ENCODE measurements at regions not wholly inside any gene's neighbourhood (a gene's known extent, or its start where the extent isn't known, plus 50 kb on each side); places are given as distances from the start of the nearest gene placed in this dataset.

DNA sequence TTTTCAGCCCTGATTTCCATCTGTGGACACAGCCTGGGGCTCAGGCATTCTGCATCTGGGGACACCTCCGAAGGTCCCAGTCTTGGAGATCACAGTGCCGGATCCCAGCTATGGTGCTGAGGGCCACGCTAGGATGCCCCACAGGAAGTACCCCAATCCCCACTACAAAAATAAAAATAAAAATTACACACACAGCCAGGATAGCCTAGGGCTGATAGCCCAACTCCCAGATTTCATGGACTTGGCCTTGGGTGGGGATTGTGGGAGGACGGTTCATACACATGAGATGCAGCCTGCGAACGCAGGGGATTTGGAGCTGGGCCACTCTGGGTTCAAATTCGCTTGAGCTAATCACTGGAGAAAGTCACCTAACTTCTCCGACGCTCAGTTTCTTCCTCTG lies 237.7 kb downstream of the BUD13 start:
- Mint-ChIP-seq H3K4me3 (no peak overlapping the region), H3K4me1 (ENCODE audit: low read depth) (no peaks in the 10 kb centered on the region), H3K36me3 (ENCODE audit: low read depth) (no peaks in the 10 kb centered on the region), H3K27me3 (peaks cover 33% of the 10 kb centered on the region), H3K27ac (no peak overlapping the region), H3K9me3 (no peaks in the 10 kb centered on the region)

DNA sequence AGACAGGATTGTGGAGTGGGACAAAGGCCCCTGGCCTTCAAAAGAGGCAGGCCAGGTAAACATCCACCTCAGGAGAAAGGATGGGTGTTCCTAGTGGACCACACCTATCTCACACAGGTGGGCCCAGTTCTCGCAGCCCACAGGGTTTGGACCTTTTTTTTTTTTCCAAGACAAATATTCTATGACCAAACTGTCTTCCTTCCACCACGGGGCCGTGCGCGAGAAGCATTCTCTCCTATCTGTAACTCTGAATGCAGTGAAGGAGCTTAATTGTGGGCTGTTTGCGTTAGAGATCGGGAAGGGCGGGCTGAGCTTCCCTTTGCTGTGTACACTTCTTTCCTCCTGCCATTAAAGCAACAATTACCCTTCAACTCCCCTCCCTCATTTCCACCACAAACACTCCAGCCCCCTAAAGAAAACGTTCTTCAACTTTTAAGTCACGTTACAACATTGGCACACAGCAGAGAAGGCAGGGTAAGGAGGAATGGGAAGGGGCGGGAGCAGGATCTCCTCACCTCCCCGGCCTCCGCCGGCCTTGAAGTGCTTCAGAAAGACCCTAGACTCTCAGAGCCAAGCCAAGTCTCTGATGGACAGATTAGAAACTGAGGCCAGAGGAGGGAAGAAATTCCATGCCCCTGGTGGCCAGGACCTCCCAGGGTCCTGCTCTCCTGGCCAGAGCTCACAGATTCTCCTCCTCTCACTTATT lies 238.4 kb downstream of the BUD13 start:
- Mint-ChIP-seq H3K4me3 (no peak overlapping the region), H3K4me1 (ENCODE audit: low read depth) (no peaks in the 10 kb centered on the region), H3K9me3 (no peaks in the 10 kb centered on the region), H3K27ac (no peak overlapping the region), H3K27me3 (peaks cover 27% of the 10 kb centered on the region), H3K36me3 (ENCODE audit: low read depth) (no peaks in the 10 kb centered on the region)

DNA sequence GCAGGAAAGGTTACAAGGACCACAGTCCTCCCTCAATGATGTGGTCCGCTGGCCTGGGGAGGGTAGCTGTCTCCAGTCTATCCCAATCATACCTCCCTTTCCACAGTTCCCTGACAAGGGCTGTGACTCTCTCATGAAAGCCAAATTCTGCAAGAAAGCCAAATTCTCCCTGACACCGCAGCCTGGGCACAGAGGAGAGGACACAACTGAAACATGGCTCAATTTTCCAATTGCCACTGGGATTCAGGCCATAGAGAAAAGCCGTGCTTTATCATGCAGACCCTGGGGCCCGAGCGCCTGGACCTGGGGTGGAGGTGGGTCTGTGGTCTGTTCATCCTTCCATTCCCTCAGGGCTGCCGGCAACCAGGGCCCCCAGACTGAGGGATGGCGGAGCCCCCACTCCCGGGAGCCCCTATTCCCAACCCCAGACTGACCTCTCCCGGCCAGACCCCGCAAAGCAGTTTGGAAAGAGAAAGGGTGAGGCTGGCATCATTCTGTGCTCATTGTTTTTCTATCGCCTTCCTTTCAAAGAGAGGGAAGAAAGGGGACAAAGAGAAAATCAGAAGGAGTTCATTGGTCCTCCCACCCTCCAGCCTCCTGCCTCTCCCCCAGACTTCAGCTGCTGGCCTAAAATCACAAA lies 239.5 kb downstream of the BUD13 start:
- no peaks in the 10 kb centered on the region for H3K4me1 Mint-ChIP-seq (ENCODE audit: low read depth)
- no peak overlapping the region for H3K27ac Mint-ChIP-seq
- H3K4me3 Mint-ChIP-seq = no peak overlapping the region
- peaks cover 19% of the 10 kb centered on the region for H3K27me3 Mint-ChIP-seq
- H3K9me3 Mint-ChIP-seq = no peaks in the 10 kb centered on the region
- no peaks in the 10 kb centered on the region for H3K36me3 Mint-ChIP-seq (ENCODE audit: low read depth)

DNA sequence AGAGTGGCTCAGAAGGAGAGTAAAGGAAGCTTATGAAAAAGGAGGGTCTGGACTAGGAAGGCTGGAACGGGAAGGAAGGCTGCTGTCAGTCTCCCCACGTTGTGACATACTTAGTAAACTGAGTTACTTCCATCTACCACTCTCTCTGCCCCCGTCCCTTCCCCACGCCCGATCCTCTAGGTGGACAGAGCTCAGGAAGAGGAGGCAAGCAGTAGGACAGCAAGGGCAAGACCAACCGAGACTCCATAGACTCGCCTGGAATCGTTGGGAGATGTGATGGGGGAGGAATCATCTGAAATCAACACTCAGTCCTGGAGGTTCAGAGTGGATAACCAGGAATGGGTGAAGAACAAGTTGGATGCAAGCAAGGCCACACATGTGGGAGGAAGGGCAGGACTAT lies 240.7 kb downstream of the BUD13 start:
- Mint-ChIP-seq H3K9me3 (no peaks in the 10 kb centered on the region), H3K27ac (no peak overlapping the region), H3K27me3 (peaks cover 17% of the 10 kb centered on the region), H3K4me1 (ENCODE audit: low read depth) (no peaks in the 10 kb centered on the region), H3K36me3 (ENCODE audit: low read depth) (no peaks in the 10 kb centered on the region), H3K4me3 (no peak overlapping the region)

DNA sequence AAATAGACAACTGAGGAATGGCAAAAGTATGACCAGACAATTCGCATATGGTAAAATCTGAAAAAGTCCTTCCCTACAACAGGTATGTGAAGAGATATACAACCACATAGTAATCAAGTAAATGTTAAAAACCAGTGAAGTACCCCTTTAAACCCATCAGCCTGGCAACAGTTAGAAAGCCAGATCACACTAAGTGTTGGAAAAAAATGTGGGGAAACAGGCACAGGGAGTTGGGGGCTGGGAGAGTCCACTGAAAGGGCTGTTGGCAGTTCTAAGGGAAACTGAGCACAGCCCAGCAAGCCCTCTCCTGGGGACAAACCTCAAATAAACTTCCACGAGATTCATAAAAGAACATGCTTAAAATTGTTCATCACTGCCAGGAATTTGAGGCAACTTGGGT lies 242.1 kb downstream of the BUD13 start:
- H3K4me3 Mint-ChIP-seq = no peak overlapping the region
- peaks cover 17% of the 10 kb centered on the region for H3K27me3 Mint-ChIP-seq
- no peaks in the 10 kb centered on the region for H3K36me3 Mint-ChIP-seq (ENCODE audit: low read depth)
- H3K4me1 Mint-ChIP-seq (ENCODE audit: low read depth) = no peaks in the 10 kb centered on the region
- H3K9me3 Mint-ChIP-seq = no peaks in the 10 kb centered on the region
- H3K27ac Mint-ChIP-seq = no peak overlapping the region

DNA sequence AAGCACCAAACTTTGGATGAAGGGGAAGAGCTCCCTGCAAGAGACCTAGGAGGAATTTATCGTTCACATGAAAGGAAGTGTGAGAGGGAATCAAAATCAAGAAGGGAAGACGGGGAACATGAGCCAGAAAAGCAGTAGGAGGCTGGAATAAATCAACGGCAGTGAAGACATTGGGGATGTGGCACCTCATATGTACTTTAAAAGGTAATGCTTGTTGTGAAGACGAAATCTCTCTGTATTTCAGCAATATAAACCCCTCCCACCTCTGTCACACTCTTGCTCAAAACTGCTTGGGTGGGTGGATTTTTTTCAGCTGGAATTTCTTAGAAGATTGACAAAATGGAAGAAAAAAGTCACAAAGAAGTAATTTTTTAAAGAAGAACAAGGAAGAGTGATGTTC lies 243.5 kb downstream of the BUD13 start:
- H3K4me3 Mint-ChIP-seq = no peak overlapping the region
- no peaks in the 10 kb centered on the region for H3K4me1 Mint-ChIP-seq (ENCODE audit: low read depth)
- H3K27ac Mint-ChIP-seq = no peak overlapping the region
- H3K36me3 Mint-ChIP-seq (ENCODE audit: low read depth) = no peaks in the 10 kb centered on the region
- H3K27me3 Mint-ChIP-seq = peaks cover 13% of the 10 kb centered on the region
- H3K9me3 Mint-ChIP-seq = no peaks in the 10 kb centered on the region

DNA sequence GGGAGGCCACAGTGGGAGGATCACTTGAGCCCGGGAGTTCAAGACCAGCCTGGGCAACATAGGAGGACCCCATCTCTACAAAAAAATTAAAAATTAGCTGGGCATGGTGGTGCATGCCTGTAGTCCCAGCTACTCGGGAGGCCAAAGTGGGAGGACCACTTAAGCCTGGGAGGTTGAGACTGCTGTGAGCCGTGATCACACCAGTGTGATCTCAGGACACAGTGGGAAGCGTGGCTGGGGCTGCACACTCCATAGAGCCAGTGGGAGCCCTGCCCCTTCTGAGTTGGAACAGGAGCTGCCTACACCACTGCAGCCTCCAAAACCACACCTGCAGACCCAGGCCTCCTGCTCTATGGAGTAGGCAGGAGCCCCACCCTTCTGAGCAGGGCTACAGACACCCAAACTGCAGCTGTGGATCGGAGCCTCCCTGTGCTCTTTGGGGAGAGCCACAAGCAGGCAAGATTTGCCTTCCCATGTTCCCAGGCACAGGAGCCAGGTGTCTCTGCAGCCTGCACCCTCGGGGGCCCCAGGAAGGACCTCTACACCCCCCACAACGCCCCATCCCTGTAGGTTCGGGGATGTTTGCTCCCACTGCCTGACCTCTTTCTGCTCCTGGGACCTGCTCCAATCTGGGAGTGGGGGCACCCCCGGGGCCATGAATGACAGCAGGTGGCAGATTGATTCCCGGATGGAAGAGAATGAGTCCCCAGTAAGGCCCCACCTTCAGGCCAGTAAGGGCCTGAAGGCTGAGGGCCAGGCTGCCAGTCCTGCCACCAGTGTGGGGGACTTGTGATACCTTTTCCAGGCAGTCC lies 245.4 kb downstream of the BUD13 start:
- H3K9me3 Mint-ChIP-seq = no peaks in the 10 kb centered on the region
- H3K36me3 Mint-ChIP-seq (ENCODE audit: low read depth) = no peaks in the 10 kb centered on the region
- H3K4me3 Mint-ChIP-seq = no peak overlapping the region
- no peaks in the 10 kb centered on the region for H3K4me1 Mint-ChIP-seq (ENCODE audit: low read depth)
- peaks cover 6% of the 10 kb centered on the region for H3K27me3 Mint-ChIP-seq
- no peak overlapping the region for H3K27ac Mint-ChIP-seq

DNA sequence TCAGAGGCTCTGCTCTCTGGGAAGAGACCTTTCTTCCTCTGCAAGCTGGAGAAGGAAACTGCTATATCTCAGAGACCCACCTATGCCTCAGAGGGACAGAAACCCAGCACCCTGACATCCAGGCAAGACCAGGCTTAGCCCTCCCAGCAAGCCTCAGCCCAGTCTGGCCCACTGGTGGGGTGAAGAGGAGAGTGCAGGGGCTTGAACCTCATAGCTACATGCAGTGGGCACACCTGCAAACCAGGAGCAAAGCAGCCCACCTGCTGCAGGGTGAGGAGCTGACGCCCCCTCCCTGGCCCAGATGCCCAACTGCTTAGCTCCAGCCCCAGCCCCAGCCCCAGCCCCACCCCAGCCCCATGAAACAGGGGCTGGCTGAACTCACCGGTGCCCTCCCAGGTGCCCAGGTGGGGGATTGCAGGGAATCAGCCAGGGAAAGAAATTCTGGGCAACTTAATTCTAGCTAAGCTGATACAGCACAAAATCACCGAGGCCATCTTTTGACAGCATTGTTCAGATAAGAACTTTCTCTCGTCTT lies 246.8 kb downstream of the BUD13 start:
- no peaks in the 10 kb centered on the region for H3K36me3 Mint-ChIP-seq (ENCODE audit: low read depth)
- H3K27me3 Mint-ChIP-seq = peaks cover 7% of the 10 kb centered on the region
- no peak overlapping the region for H3K27ac Mint-ChIP-seq
- no peaks in the 10 kb centered on the region for H3K9me3 Mint-ChIP-seq
- H3K4me3 Mint-ChIP-seq = no peak overlapping the region
- H3K4me1 Mint-ChIP-seq (ENCODE audit: low read depth) = no peaks in the 10 kb centered on the region

DNA sequence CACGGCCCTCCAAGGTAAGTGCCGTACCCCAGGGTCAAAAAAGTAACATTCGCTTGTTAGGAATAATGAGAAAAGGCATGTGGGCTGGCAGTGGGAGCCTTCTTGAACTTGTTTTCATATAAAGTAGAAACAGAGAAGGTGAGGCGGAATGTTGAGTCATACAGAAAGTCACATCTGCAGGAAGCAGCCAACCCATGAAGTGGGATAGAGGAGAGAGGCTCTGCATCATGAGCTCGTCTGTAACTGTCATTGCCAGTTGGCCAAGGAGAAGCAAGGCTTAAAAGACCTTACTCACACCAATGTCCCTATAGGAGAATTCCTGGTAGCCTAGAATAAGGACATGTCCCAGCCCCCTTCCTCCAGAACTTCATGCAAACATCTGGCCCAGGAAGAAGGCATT lies 253.3 kb downstream of the BUD13 start:
- Mint-ChIP-seq H3K27me3 (peaks cover 27% of the 10 kb centered on the region), H3K9me3 (no peaks in the 10 kb centered on the region), H3K36me3 (ENCODE audit: low read depth) (no peaks in the 10 kb centered on the region), H3K4me3 (no peak overlapping the region), H3K27ac (no peak overlapping the region), H3K4me1 (ENCODE audit: low read depth) (no peaks in the 10 kb centered on the region)

DNA sequence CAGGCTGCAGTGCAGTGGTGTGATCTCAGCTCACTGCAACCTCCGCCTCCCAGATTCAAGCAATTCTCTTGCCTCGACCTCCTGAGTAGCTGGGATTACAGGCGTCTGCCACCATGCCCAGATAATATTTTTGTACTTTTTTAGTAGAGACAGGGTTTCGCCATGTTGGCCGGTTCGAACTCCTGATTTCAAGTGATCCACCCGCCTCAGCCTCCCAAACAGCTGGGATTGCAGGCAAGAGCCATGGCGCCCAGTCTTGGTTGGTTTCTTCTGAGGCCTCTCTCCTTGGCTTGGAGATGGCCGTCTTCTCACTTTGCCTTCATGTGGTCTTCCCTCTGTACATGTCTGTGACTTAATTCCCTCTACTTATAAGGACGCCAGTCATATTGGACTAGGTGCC lies 254.6 kb downstream of the BUD13 start:
- H3K27ac Mint-ChIP-seq = no peak overlapping the region
- H3K9me3 Mint-ChIP-seq = no peaks in the 10 kb centered on the region
- peaks cover 27% of the 10 kb centered on the region for H3K27me3 Mint-ChIP-seq
- H3K36me3 Mint-ChIP-seq (ENCODE audit: low read depth) = no peaks in the 10 kb centered on the region
- H3K4me3 Mint-ChIP-seq = no peak overlapping the region
- H3K4me1 Mint-ChIP-seq (ENCODE audit: low read depth) = no peaks in the 10 kb centered on the region

DNA sequence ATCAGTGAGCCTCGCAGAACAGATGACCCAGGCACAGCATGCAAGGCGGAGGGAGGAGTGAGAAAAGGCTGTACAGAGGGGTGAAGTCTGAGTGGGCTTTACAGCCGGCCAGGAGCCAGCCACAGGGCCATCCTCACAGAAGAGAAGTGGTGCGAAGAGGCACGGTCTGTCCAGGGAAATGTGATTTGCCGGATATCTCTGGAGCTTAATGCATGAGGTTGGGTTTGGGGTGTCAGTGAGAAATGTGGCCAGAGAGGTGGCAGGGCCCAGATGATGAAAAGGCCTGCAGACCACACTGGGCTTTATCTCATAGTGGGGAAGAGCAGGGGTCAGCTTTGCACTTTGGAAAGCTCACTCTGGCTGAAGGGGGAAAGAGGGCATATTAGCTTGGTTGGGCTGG lies 255.2 kb downstream of the BUD13 start:
- no peak overlapping the region for H3K4me3 Mint-ChIP-seq

DNA sequence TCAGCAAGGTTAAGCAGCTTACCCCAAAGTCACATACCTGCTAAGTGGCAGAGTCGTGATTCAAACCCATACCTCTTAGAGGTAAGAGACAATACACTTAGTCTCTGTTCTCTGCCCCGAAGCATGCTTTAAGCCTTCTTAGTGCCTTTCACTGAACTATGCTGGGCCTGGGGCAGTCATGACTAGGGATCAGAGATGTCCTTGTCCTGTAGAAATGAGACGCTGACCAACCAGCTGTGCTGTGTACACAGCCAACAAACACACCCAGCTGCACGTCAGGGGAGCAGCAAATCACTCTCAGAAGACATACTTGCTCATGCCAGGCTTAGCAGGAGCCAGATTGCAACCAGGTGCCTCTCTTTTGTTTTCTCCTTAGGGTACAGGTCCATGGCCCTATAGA lies 255.7 kb downstream of the BUD13 start:
- no peaks in the 10 kb centered on the region for H3K36me3 Mint-ChIP-seq (ENCODE audit: low read depth)
- H3K4me3 Mint-ChIP-seq = no peak overlapping the region
- no peaks in the 10 kb centered on the region for H3K4me1 Mint-ChIP-seq (ENCODE audit: low read depth)
- H3K27ac Mint-ChIP-seq = no peak overlapping the region
- H3K27me3 Mint-ChIP-seq = peaks cover 24% of the 10 kb centered on the region
- H3K9me3 Mint-ChIP-seq = no peaks in the 10 kb centered on the region

More for the DNA sequence above, 255.2 kb downstream of the BUD13 start:
- Mint-ChIP-seq H3K27me3 (peaks cover 27% of the 10 kb centered on the region), H3K36me3 (ENCODE audit: low read depth) (no peaks in the 10 kb centered on the region), H3K9me3 (no peaks in the 10 kb centered on the region), H3K27ac (no peak overlapping the region), H3K4me1 (ENCODE audit: low read depth) (no peaks in the 10 kb centered on the region)

DNA sequence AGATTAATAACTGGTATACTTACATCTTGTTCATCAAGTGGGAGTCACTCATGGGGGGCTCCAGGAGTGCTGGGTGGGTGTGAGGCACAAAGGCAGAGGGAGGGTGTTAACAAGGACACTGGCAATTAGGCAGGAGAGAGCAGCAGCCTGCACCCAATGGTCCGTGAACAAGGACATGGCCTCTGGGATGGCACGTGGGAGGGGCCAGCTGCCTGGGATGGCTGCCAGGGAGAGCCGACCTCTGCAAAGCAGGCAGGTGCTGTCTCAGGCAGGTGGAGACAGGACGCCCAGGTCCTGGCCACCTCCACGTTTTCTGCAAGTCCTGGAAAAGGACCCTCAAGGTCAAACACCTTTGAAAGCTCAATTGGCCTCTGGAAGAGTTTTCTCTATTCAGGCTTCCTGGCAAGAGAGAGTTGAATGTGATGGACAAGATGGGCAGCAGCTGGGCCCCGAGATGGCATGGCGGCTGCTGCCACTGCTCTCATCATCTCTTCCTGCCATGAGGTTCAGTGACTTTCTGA lies 257.1 kb downstream of the BUD13 start:
- Mint-ChIP-seq H3K27me3 (peaks cover 24% of the 10 kb centered on the region), H3K36me3 (ENCODE audit: low read depth) (no peaks in the 10 kb centered on the region), H3K27ac (no peak overlapping the region), H3K4me1 (ENCODE audit: low read depth) (no peaks in the 10 kb centered on the region), H3K4me3 (no peak overlapping the region), H3K9me3 (no peaks in the 10 kb centered on the region)

DNA sequence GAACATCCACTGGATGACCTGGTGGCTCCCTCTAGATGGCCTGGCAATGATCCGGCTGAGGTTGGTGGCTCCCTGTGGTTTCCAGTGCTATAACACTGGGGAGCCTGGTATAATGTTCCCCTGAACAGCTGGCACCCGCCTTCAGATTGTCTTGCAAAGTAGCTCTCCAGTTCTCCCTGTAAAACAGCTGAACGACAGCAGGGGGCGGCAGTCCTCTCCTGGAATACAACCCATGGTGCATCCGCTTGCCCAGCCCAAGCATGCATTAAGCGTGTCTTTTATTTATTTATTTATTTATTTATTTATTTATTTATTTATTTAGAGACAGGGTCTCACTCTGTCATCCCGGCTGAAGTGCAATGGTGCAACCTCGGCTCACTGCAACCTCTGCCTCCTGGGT lies 258.9 kb downstream of the BUD13 start:
- H3K36me3 Mint-ChIP-seq (ENCODE audit: low read depth) = no peaks in the 10 kb centered on the region
- no peaks in the 10 kb centered on the region for H3K9me3 Mint-ChIP-seq
- no peaks in the 10 kb centered on the region for H3K4me1 Mint-ChIP-seq (ENCODE audit: low read depth)
- no peak overlapping the region for H3K27ac Mint-ChIP-seq
- H3K27me3 Mint-ChIP-seq = peaks cover 16% of the 10 kb centered on the region
- H3K4me3 Mint-ChIP-seq = no peak overlapping the region

DNA sequence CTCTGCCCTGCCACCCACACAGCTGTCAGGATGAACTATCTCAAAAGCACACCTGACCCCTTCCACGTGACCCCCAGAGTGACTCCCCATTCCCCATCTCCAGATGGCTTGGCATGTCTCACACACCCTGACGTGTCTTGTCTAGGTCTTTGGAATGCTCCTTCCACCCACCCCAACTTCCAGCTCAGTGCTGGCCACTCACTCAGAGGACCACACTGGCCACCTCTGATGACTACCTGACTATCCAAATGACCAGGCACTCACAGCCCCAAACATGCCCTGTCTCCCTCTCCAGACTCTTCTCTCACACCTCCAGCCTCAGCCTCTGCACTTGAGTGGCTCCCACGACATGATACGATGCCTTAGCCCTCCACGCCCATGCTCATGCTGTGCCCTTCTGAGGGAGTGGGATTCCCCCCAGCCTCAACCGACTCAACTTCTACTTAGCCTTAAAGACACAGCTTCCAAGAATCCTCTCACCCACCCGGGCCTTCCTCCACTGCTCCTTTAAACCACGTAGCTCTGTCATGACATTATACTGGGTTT lies 259.4 kb downstream of the BUD13 start:
- Mint-ChIP-seq H3K9me3 (no peaks in the 10 kb centered on the region), H3K27me3 (peaks cover 16% of the 10 kb centered on the region), H3K4me3 (no peak overlapping the region), H3K4me1 (ENCODE audit: low read depth) (no peaks in the 10 kb centered on the region), H3K36me3 (ENCODE audit: low read depth) (no peaks in the 10 kb centered on the region), H3K27ac (no peak overlapping the region)

Measured in stimulated activated naive CD8-positive, alpha-beta T cell treated with anti-CD3 and anti-CD28 coated beads, Interleukin-15, Interleukin-2, amounts not matched to agents 100 ng/mL and 50 ng/mL, for 24 hours (primary cell).